Naive thymus-derived CD4-positive, alpha-beta T cell (primary cell): ENCODE measurements at regions not wholly inside any gene's neighbourhood (a gene's known extent, or its start where the extent isn't known, plus 50 kb on each side); places are given as distances from the start of the nearest gene placed in this dataset.

Source experiments
- ATAC-seq: fragments of 150-1000 bp; cut with Tn5 transposase; 2 replicates; pipeline ENCODE4 v1.10.0; 2021; ENCODE audit warnings: mild to moderate bottlenecking, moderate library complexity
- CTCF ChIA-PET: fragments of 350-600 bp; sonication (Branson Sonifier 250); formaldehyde crosslinking; loops from one replicate; lab custom pipeline; 2021; ENCODE audit warnings: antibody characterized with exemption; lab: Charles Lee
- POLR2A ChIA-PET: fragments of 350-600 bp; sonication (Branson Sonifier 250); formaldehyde crosslinking; loops from one replicate; lab custom pipeline; 2021; ENCODE audit warnings: antibody characterized with exemption, inconsistent platforms; lab: Charles Lee
- DNase-seq, 9 donors: peaks; one replicate each; pipeline versions ENCODE4 v3.0.0 to v3.0.0-alpha.2; 2020 to 2022; ENCODE audit warnings: mixed read lengths in 1 of 9
- H3K27ac ChIP-seq: one replicate; pipeline ENCODE4 v1.7.0; 2013; ENCODE audit warnings: mild to moderate bottlenecking, low read depth, low read length, moderate library complexity
- H3K27me3 ChIP-seq, 2 donors: one replicate each; pipeline ENCODE4 v1.7.0; 2013; ENCODE audit warnings: low read length in 2 of 2, mild to moderate bottlenecking in 2 of 2, moderate library complexity in 2 of 2; ENCODE audit not compliant: control insufficient read depth in 2 of 2, insufficient read depth in 2 of 2
- H3K36me3 ChIP-seq, 3 experiments: 1 replicate in 2 of 3; 2 replicates in 1 of 3; pipeline ENCODE4 v1.7.0; 2013; ENCODE audit warnings: low read length in 3 of 3, mild to moderate bottlenecking in 3 of 3, moderate library complexity in 1 of 3; ENCODE audit not compliant: insufficient read depth in 3 of 3, control insufficient read depth in 2 of 3
- H3K4me1 ChIP-seq, 2 donors: one replicate each; pipeline ENCODE4 v1.7.0; 2013; ENCODE audit warnings: low read length in 2 of 2, mild to moderate bottlenecking in 2 of 2, moderate library complexity in 1 of 2; ENCODE audit not compliant: control insufficient read depth in 2 of 2, insufficient read depth in 2 of 2
- H3K4me3 ChIP-seq: 2 replicates; pipeline ENCODE4 v1.7.0; 2013; ENCODE audit warnings: mild to moderate bottlenecking, low read length
- H3K9me3 ChIP-seq, 3 experiments: 1 replicate in 2 of 3; 2 replicates in 1 of 3; pipeline ENCODE4 v1.7.0; 2013; ENCODE audit warnings: low read length in 3 of 3; ENCODE audit not compliant: control insufficient read depth in 2 of 3
- H3K27ac Mint-ChIP-seq, 9 donors: one replicate each; pipeline ENCODE4 v1.8.0; 2020 to 2022; ENCODE audit warnings: mixed read lengths in 9 of 9, mild to moderate bottlenecking in 8 of 9, moderate library complexity in 5 of 9, inconsistent platforms in 2 of 9
- H3K27me3 Mint-ChIP-seq, 5 donors: one replicate each; pipeline ENCODE4 v1.8.0; 2021 to 2022; ENCODE audit warnings: mixed read lengths in 5 of 5, mild to moderate bottlenecking in 1 of 5
- H3K36me3 Mint-ChIP-seq, 5 donors: one replicate each; pipeline ENCODE4 v1.8.0; 2020 to 2022; ENCODE audit warnings: mixed read lengths in 5 of 5, mild to moderate bottlenecking in 3 of 5, inconsistent platforms in 1 of 5
- H3K4me1 Mint-ChIP-seq, 7 donors: one replicate each; pipeline ENCODE4 v1.8.0; 2020 to 2022; ENCODE audit warnings: mixed read lengths in 7 of 7, mild to moderate bottlenecking in 3 of 7, inconsistent platforms in 1 of 7
- H3K4me3 Mint-ChIP-seq, 10 donors: one replicate each; pipeline ENCODE4 v1.8.0; 2020 to 2022; ENCODE audit warnings: mild to moderate bottlenecking in 10 of 10, mixed read lengths in 10 of 10, moderate library complexity in 6 of 10, inconsistent platforms in 2 of 10
- H3K9me3 Mint-ChIP-seq, 11 donors: one replicate each; pipeline ENCODE4 v1.8.0; 2020 to 2022; ENCODE audit warnings: mixed read lengths in 11 of 11, mild to moderate bottlenecking in 4 of 11, inconsistent platforms in 1 of 11, moderate library complexity in 1 of 11
- intact Hi-C, 2 donors: fragments of 100-400 bp; cut with micrococcal nuclease; formaldehyde crosslinking; loops; one replicate each; pipeline ENCODE4 v1.15.1; 2023

GRCh38 chr1:223012176-223012788, 130.8 kb downstream of the TLR5 start:
- Histone ChIP-seq H3K27ac (no peak overlapping the region), H3K27me3 (no peaks in the 10 kb centered on the region), H3K4me3 (no peak overlapping the region), H3K36me3 (no peaks in the 10 kb centered on the region), H3K9me3 (no peaks in the 10 kb centered on the region), H3K4me1 (no peaks in the 10 kb centered on the region)
- peaks cover 4 to 15% (median 9%) of the 10 kb centered on the region in 5 donors for H3K27me3 Mint-ChIP-seq
- no peak for DNase-seq
- H3K36me3 Mint-ChIP-seq: no peaks in the 10 kb centered on the region
- ChIA-PET CTCF (no interaction called here), POLR2A (no interaction called here)
- no peak overlapping the region for H3K4me3 Mint-ChIP-seq
- no peak overlapping the region for H3K27ac Mint-ChIP-seq
- intact Hi-C loops: no loop called here
- no peaks in the 10 kb centered on the region for H3K4me1 Mint-ChIP-seq
- no peak for ATAC-seq
- peaks cover 0 to 3% (median 0%) of the 10 kb centered on the region in 11 donors for H3K9me3 Mint-ChIP-seq

DNA sequence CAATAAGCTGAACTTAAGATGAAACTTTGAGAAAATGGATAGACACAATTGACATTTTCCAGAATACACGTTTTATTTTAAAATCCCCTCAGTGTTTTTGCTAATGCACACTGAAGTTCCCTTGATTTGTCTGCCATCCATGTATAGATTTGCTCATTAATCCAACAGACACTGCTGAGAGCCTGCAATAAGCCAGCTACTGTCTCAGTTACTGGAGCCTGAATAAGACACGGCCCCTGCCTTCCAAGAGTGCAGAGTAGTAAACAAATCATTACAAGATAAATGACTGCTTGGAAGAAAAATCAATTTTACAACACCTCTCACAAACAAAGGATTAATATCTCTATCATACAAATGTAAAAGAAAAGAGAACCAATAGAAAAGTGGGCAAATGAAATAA, 130.1 kb downstream of the TLR5 start:
- Histone ChIP-seq H3K4me1 (no peaks in the 10 kb centered on the region), H3K27me3 (no peaks in the 10 kb centered on the region), H3K4me3 (no peak overlapping the region), H3K36me3 (no peaks in the 10 kb centered on the region), H3K9me3 (no peaks in the 10 kb centered on the region), H3K27ac (no peak overlapping the region)
- ChIA-PET CTCF (no interaction called here), POLR2A (no interaction called here)
- Mint-ChIP-seq H3K27me3 (peaks cover 4 to 15% (median 9%) of the 10 kb centered on the region in 5 donors), H3K27ac (no peak overlapping the region), H3K9me3 (peaks cover 0 to 3% (median 0%) of the 10 kb centered on the region in 11 donors), H3K36me3 (no peaks in the 10 kb centered on the region), H3K4me3 (no peak overlapping the region), H3K4me1 (no peaks in the 10 kb centered on the region)
- DNase-seq: no peak
- intact Hi-C loops: no loop called here
- ATAC-seq: no peak

- H3K4me1 ChIP-seq: no peaks in the 10 kb centered on the region
- Mint-ChIP-seq H3K27me3 (peaks cover 4 to 15% (median 9%) of the 10 kb centered on the region in 5 donors), H3K4me1 (no peaks in the 10 kb centered on the region), H3K9me3 (peaks cover 0 to 3% (median 0%) of the 10 kb centered on the region in 11 donors), H3K4me3 (no peak overlapping the region), H3K36me3 (no peaks in the 10 kb centered on the region), H3K27ac (no peak overlapping the region)
- no peaks in the 10 kb centered on the region for H3K36me3 ChIP-seq
- POLR2A ChIA-PET: no interaction called here
- DNase-seq (no peak), ATAC-seq (no peak)
- H3K27ac ChIP-seq: no peak overlapping the region
- CTCF ChIA-PET: no interaction called here
- intact Hi-C loops: no loop called here
- no peaks in the 10 kb centered on the region for H3K27me3 ChIP-seq
- H3K9me3 ChIP-seq: no peaks in the 10 kb centered on the region
- no peak overlapping the region for H3K4me3 ChIP-seq
Observed at GRCh38 chr1:223014142-223014873, 128.7 kb downstream of the TLR5 start.

DNA sequence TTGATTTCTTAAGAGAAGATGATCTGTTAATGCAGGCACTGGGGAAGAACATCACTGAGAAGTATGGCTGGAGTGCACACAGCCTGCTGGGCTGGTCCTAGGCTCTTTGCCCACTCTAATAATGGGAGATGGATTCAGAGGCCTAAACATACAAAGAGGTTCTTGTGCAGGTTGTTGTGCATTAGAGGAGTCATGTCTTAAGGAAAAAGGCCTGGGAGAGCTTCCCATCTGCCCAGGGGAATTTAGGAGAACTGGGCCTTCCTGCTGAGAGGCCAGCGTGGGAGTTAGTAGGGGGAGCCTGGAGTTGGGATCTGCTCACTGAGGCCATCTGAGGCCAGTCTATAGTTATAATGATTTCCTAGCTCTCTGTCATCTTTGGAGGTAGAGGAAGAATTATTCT, 126.7 kb downstream of the TLR5 start:
- ATAC-seq (no peak), DNase-seq (no peak)
- Histone ChIP-seq H3K27me3 (no peaks in the 10 kb centered on the region), H3K36me3 (no peaks in the 10 kb centered on the region), H3K4me3 (no peak overlapping the region), H3K4me1 (no peaks in the 10 kb centered on the region), H3K9me3 (no peaks in the 10 kb centered on the region), H3K27ac (no peak overlapping the region)
- Mint-ChIP-seq H3K4me3 (no peak overlapping the region), H3K4me1 (no peaks in the 10 kb centered on the region), H3K27me3 (peaks cover under 1 to 9% (median 4%) of the 10 kb centered on the region in 5 donors), H3K9me3 (peaks cover 0 to 3% (median 0%) of the 10 kb centered on the region in 11 donors), H3K27ac (no peak overlapping the region), H3K36me3 (no peaks in the 10 kb centered on the region)
- POLR2A ChIA-PET: no interaction called here
- intact Hi-C loops: no loop called here
- CTCF ChIA-PET: no interaction called here

GRCh38 chr1:223016890-223017289, 126.2 kb downstream of the TLR5 start:
- DNase-seq: no peak

DNA sequence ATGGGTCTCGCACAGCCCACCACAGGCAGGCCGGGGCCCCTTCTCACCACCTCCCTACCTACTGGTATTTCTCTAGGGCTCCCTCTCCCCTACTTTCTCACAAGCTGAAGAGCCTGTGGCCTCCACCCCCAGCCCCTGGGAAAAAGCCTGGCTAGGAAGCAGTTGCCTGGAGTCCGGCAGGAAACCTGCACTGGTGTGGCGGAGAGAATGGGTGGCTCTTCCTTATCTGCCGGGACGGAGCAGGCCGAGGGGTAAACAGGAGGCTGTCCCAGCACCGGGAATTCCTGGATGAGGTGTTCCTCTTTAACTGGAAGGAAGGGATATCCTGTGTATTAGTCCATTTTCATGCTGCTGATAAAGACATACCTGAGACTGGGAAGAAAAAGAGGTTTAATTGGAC, 125.8 kb downstream of the TLR5 start:
- Histone ChIP-seq H3K36me3 (no peaks in the 10 kb centered on the region), H3K4me3 (no peak overlapping the region), H3K27ac (no peak overlapping the region), H3K4me1 (no peaks in the 10 kb centered on the region), H3K9me3 (no peaks in the 10 kb centered on the region), H3K27me3 (no peaks in the 10 kb centered on the region)
- H3K4me1 Mint-ChIP-seq: no peaks in the 10 kb centered on the region
- DNase-seq (no peak), ATAC-seq (no peak)
- no peaks in the 10 kb centered on the region for H3K36me3 Mint-ChIP-seq
- no peak overlapping the region for H3K4me3 Mint-ChIP-seq
- H3K9me3 Mint-ChIP-seq: peaks cover 0 to 3% (median 0%) of the 10 kb centered on the region in 11 donors
- CTCF ChIA-PET: no interaction called here
- intact Hi-C loops: no loop called here
- no peak overlapping the region for H3K27ac Mint-ChIP-seq
- peaks cover 0 to 6% (median under 1%) of the 10 kb centered on the region in 5 donors for H3K27me3 Mint-ChIP-seq
- POLR2A ChIA-PET: no interaction called here

More at GRCh38 chr1:223016890-223017289, 126.2 kb downstream of the TLR5 start:
- no peak overlapping the region for H3K4me3 Mint-ChIP-seq
- H3K27me3 ChIP-seq: no peaks in the 10 kb centered on the region
- H3K36me3 Mint-ChIP-seq: no peaks in the 10 kb centered on the region
- CTCF ChIA-PET: no interaction called here
- no peaks in the 10 kb centered on the region for H3K4me1 ChIP-seq
- H3K36me3 ChIP-seq: no peaks in the 10 kb centered on the region
- H3K27me3 Mint-ChIP-seq: peaks cover 0 to 6% (median 4%) of the 10 kb centered on the region in 5 donors
- intact Hi-C loops: no loop called here
- no peaks in the 10 kb centered on the region for H3K4me1 Mint-ChIP-seq
- ATAC-seq: no peak
- H3K9me3 ChIP-seq: no peaks in the 10 kb centered on the region
- POLR2A ChIA-PET: no interaction called here
- H3K4me3 ChIP-seq: no peak overlapping the region
- no peak overlapping the region for H3K27ac ChIP-seq
- peaks cover 0 to 3% (median 0%) of the 10 kb centered on the region in 11 donors for H3K9me3 Mint-ChIP-seq
- no peak overlapping the region for H3K27ac Mint-ChIP-seq

DNA sequence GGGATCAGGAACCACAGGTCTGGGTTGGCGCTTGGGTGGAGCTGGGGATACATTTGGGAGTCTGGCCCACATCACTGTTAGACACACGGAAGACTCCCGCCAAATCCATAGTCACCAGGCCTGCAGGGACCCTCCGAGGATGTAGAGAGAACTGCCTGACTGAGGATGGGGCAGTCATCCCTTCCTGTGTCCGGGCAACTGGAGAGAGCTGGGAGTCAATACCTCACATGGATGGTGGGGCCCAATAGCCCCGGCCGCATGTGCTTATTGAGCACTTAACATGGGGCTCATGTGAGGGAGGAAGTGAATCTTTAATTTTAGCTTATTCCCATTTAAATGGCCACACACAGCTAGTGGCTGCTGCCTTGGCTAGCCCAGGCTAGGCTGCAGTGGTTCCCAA, 124.5 kb downstream of the TLR5 start:
- Mint-ChIP-seq H3K4me1 (peaks cover 0 to 3% (median 0%) of the 10 kb centered on the region in 7 donors), H3K27me3 (no peaks in the 10 kb centered on the region), H3K9me3 (peaks cover 0 to 3% (median 0%) of the 10 kb centered on the region in 11 donors), H3K36me3 (no peaks in the 10 kb centered on the region), H3K4me3 (no peak overlapping the region), H3K27ac (no peak overlapping the region)
- POLR2A ChIA-PET: no interaction called here
- no peaks in the 10 kb centered on the region for H3K9me3 ChIP-seq
- H3K4me3 ChIP-seq: no peak overlapping the region
- ATAC-seq (no peak), DNase-seq (no peak)
- CTCF ChIA-PET: no interaction called here
- no peaks in the 10 kb centered on the region for H3K36me3 ChIP-seq
- H3K27me3 ChIP-seq: no peaks in the 10 kb centered on the region
- H3K27ac ChIP-seq: no peak overlapping the region
- intact Hi-C loops: no loop called here
- no peaks in the 10 kb centered on the region for H3K4me1 ChIP-seq
